ENCODE measurements at regions not wholly inside any gene's neighbourhood (a gene's known extent, or its start where the extent isn't known, plus 50 kb on each side); places are given as distances from the start of the nearest gene placed in this dataset.
"Not testable (repeated sequence)": the region's sequence is repeated elsewhere in the genome, so short reads cannot be mapped to it uniquely, and the experiment has no call there.

DNA sequence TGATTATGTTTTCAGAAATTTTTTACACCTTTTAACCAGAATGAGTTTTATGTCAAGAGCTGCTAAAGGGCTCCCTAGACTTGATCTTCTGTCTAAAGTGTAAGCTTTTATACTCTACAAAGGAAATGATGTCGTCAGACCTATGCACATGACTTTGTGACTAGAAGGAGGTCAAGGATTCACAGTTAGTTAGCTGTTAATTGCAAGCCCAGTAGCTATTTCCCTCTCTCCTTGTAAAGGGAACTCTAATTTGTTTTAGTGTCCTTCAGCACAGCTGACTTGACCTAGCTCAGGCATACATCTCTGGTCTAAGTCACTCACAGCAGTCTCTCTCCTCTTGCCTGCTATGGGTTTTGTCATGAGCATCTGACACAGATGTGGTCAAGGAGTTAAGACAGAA lies 173.5 kb upstream of the NREP start:
- Mint-ChIP-seq H3K4me3 (no peak overlapping the region), H3K4me1 (no peaks in the 10 kb centered on the region), H3K27me3 (no peaks in the 10 kb centered on the region), H3K9me3 (no peaks in the 10 kb centered on the region), H3K27ac (no peak overlapping the region), H3K36me3 (no peaks in the 10 kb centered on the region)
- no peak for ATAC-seq

DNA sequence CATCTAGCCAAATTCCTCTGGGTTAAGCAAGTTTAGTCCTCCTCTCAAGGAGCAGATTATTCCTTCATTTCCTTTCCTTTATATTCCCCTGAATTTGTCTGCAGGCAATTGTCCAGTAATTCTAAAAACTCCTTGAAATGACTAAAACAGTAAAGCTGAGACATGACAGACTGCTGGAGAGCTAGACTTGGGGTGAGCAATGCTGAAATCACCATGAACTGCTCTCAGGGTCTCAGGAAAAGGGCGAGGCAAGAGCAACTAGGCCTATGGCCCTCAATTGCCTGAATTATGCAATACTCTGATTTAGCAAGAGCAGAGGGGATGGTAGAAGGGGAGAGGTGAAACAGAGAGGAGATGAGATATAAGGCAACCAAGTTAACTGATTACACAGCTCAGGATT lies 172.9 kb upstream of the NREP start:
- ATAC-seq = no peak
- Mint-ChIP-seq H3K27ac (no peak overlapping the region), H3K9me3 (no peaks in the 10 kb centered on the region), H3K27me3 (no peaks in the 10 kb centered on the region), H3K4me3 (no peak overlapping the region), H3K36me3 (no peaks in the 10 kb centered on the region), H3K4me1 (no peaks in the 10 kb centered on the region)

DNA sequence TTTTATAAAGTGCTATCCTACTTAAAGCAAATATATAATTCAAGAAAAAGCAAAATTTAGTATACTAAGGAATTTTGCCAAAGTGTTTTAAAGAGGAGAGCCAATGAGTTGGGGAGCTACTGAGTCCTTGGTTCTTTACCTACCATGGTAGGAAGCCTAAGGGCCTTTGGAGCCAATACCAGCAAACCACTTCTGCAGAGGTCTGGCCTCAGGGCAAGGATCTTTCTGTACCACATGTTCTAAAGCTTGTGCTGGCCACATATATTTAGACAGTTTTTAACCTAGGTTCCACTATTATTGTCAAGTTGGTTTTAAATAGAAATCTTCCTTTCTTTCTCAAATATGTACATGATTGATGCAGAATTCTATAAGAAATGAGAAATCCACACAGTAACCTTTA lies 172.3 kb upstream of the NREP start:
- Mint-ChIP-seq H3K4me3 (no peak overlapping the region), H3K27ac (no peak overlapping the region), H3K4me1 (no peaks in the 10 kb centered on the region), H3K36me3 (no peaks in the 10 kb centered on the region), H3K9me3 (no peaks in the 10 kb centered on the region), H3K27me3 (no peaks in the 10 kb centered on the region)
- no peak for ATAC-seq

DNA sequence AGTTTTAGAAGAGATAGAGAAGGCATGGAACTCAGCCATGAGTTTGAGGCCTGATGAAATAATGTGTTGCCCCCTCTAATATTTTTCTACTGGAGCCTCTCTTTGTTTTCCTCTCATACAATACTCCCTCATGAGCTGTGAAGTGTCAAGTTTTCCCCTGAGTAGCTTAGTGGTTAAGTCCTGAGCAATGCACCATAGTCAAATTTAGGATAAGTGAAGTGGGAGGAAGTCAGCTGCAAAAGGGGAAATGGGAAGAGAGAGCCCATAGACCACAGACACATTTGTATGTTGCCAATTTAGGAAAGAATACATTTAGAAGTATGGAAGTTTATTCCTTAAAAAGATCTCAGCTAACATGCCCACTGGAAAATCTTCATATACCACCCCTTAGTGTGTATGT lies 171.5 kb upstream of the NREP start:
- Mint-ChIP-seq H3K9me3 (no peaks in the 10 kb centered on the region), H3K27me3 (no peaks in the 10 kb centered on the region), H3K4me1 (no peaks in the 10 kb centered on the region), H3K27ac (no peak overlapping the region), H3K4me3 (no peak overlapping the region), H3K36me3 (no peaks in the 10 kb centered on the region)
- ATAC-seq = no peak

DNA sequence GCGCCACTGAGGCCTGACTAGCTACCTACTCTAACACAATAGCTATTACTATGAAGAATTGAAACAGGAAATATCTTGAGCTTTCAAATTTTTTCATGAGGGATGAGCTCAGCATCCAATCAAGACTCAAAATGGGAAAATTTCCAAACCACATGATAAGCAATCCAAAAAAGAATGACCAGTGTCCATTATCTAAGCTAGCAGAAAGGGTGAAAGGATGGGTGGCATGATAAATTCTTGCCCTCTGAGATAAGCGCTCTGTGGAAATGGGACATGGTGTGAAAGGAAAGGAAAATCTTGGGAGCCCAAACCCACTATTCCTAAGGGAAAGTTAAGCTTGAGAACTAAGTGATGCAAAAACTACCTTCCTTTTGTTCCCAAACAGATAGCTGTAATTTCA lies 170.2 kb upstream of the NREP start:
- no peaks in the 10 kb centered on the region for H3K4me1 Mint-ChIP-seq
- H3K4me3 Mint-ChIP-seq = no peak overlapping the region
- no peaks in the 10 kb centered on the region for H3K9me3 Mint-ChIP-seq
- H3K36me3 Mint-ChIP-seq = no peaks in the 10 kb centered on the region
- no peak overlapping the region for H3K27ac Mint-ChIP-seq
- no peak for ATAC-seq
- no peaks in the 10 kb centered on the region for H3K27me3 Mint-ChIP-seq

DNA sequence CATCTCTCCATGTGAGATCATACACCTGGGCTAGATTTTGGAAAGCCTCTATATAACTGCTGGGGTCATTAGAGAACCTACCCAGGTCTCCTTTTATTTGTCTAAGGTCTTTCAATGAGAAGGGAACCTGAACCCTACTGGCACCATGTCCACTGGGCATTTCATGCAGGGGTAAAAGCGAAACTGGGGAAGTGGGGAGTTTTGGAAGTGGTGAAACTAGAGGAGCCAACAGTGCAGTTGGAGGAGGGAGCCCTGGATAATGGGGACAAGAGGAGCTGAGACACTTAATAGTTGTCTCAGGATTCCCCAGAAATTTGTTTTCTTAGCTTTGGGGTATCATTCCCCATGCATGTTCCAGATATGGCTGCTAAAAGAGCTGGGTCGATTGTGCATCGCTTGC lies 169.0 kb upstream of the NREP start:
- no peaks in the 10 kb centered on the region for H3K4me1 Mint-ChIP-seq
- no peaks in the 10 kb centered on the region for H3K36me3 Mint-ChIP-seq
- no peak overlapping the region for H3K27ac Mint-ChIP-seq
- no peak for ATAC-seq
- no peak overlapping the region for H3K4me3 Mint-ChIP-seq
- H3K27me3 Mint-ChIP-seq = no peaks in the 10 kb centered on the region
- H3K9me3 Mint-ChIP-seq = no peaks in the 10 kb centered on the region

DNA sequence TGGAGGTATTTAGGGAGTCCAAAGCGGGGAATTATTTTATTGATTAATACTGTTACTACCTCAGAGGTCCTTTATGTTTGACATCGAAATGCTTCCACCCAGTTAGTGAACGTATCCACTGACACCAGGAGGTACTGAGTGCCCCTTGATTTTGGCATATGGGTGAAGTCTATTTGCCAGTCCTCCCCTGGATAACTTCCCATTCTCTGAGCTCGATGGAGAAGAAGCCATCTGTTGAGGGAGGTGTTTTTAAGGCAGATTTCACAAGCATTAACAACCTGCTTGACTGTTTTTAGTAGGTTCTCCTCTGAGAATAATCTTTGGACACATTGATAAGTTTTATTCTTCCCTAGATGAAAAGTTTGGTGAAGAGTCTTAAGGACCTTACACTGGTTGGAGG lies 165.3 kb upstream of the NREP start:
- Mint-ChIP-seq H3K27ac (no peak overlapping the region), H3K9me3 (peaks cover 11% of the 10 kb centered on the region), H3K4me1 (no peaks in the 10 kb centered on the region), H3K36me3 (no peaks in the 10 kb centered on the region), H3K27me3 (no peaks in the 10 kb centered on the region), H3K4me3 (no peak overlapping the region)
- peak; percentile 21 for ATAC-seq

DNA sequence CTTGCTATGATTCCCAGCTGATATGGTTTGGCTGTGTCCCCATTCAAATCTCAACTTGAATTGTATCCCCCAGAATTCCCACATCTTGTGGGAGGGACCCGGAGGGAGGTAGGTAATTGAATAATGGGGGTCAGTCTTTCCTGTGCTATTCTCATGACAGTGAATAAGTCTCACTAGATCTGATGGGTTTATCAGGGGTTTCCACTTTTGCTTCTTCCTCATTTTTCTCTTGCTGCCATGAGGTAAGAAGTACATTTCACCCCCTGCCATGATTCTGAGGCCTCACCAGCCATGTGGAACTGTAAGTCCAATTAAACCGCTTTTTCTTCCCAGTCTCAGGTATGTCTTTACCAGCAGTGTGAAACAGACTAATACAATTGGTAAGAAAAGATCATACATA lies 164.7 kb upstream of the NREP start:
- not testable (repeated sequence) for ATAC-seq, H3K27me3 Mint-ChIP-seq, H3K4me1 Mint-ChIP-seq, H3K4me3 Mint-ChIP-seq, H3K27ac Mint-ChIP-seq, H3K36me3 Mint-ChIP-seq
- H3K9me3 Mint-ChIP-seq = peaks cover 11% of the 10 kb centered on the region

DNA sequence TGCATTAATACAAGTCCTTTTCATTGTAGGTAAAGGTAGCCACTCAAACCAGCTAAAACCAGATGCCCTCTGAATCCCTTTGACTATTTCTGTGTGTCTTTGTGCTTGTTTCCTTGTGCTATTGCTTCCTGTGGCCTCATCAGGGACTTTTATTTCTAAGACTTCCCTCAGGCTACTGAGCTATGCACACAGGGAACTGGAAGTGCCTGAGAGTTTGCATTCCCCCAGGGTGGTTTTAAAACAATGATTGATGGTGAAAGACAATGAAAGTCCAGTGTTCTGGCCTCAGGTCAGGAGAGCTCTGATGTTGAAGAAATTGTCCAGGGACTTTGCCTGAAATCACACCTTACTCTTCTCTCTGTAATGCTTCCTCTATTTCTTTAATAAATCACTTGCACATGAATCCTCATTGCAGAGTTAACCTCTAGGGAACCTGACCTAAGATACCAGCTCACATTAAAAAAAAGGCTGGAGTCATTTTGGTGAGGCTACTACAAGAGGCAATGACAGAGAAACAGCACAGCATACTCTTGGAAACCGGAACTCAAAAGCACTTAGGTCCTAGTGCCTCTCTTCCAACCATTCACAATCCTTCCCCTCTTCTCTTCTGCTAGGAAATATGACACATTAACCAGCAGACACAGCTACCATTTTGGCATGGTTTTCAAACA lies 158.1 kb upstream of the NREP start:
- no peak for ATAC-seq
- no peaks in the 10 kb centered on the region for H3K4me1 Mint-ChIP-seq
- no peak overlapping the region for H3K4me3 Mint-ChIP-seq
- no peaks in the 10 kb centered on the region for H3K27me3 Mint-ChIP-seq
- H3K36me3 Mint-ChIP-seq = no peaks in the 10 kb centered on the region
- peaks cover 11% of the 10 kb centered on the region for H3K9me3 Mint-ChIP-seq
- no peak overlapping the region for H3K27ac Mint-ChIP-seq

DNA sequence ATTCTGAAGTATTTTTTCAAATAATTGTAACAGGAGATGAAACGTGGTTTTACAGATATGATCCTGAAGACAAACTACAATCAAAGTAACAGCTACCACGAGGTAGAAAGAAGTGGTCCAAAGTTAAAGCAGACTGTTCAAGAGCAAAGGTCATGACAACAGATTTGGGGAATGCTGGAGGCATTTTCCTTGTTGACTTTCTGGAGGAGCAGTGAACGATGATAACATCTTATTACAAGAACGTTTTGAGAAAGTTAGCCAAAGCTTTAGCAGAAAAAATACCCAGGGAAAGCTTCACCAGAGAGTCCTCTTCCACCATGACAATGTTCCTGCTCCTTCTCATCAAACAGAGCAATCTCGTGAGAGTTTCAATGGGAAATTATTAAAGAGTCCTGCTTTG lies 145.4 kb upstream of the NREP start:
- Mint-ChIP-seq H3K9me3 (peaks cover 17% of the 10 kb centered on the region), H3K4me1 (no peaks in the 10 kb centered on the region), H3K36me3 (peaks cover 6% of the 10 kb centered on the region), H3K27me3 (no peaks in the 10 kb centered on the region), H3K27ac (no peak overlapping the region), H3K4me3 (no peak overlapping the region)
- no peak for ATAC-seq

DNA sequence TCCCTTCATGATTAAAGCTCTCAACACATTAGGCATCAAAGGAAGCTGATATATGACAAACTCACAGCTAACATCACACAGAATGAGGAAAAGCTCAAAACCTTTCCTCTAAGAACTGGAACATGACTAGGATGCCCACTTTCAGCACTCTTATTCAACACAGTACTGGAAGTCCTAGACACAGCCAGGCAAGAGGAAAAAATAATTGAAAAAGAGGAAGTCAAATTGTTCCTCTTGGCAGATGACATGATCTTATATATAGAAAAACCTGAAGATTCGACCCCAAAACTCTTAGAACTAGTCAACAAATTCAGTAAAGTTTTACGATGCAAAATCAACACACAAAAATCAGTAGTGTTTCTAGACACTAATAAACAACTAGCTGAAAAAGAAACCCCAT lies 144.3 kb upstream of the NREP start:
- H3K36me3 Mint-ChIP-seq = peaks cover 6% of the 10 kb centered on the region
- no peak for ATAC-seq
- no peak overlapping the region for H3K4me3 Mint-ChIP-seq
- H3K4me1 Mint-ChIP-seq = no peaks in the 10 kb centered on the region
- no peaks in the 10 kb centered on the region for H3K27me3 Mint-ChIP-seq
- peaks cover 18% of the 10 kb centered on the region for H3K9me3 Mint-ChIP-seq
- no peak overlapping the region for H3K27ac Mint-ChIP-seq

DNA sequence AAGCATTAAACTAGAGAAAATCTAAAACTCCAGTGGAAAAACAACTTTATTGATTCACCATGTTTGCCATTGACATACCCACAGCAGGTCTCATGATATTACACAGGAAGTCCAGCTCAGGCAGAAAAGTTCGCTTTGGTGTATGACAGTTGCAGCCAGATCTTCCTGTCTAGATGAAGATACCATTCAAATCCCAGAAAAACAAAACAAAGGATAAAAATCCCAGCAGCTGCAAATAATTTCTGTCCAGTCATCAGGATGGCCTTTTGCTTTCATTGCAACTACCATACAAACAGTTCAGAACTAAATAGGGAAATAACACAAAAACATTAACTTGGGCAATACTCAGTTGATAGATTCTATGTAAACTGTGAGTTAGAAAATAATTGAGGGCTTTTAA lies 136.0 kb upstream of the NREP start:
- Mint-ChIP-seq H3K27me3 (no peaks in the 10 kb centered on the region), H3K9me3 (peaks cover 25% of the 10 kb centered on the region), H3K4me3 (no peak overlapping the region), H3K4me1 (no peaks in the 10 kb centered on the region), H3K27ac (no peak overlapping the region), H3K36me3 (no peaks in the 10 kb centered on the region)
- no peak for ATAC-seq

DNA sequence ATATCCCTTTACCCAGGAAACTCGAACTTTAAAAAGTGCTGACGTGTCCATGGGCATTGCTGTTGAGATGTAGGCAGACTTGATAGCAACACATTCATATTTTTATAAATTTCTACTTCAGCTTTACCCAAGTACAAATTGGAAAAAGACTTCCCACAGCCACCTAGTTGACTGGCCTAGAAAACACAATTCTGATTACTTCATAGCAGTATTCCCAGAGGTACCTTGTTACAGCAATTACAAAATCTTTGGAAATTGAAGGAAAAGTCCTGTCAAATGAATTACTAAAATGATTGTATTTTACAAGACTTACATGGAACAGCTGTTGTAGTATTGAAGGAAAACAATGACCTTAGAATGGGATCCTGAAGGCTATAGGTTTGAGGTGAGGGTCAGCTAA lies 130.7 kb upstream of the NREP start:
- ATAC-seq = no peak
- Mint-ChIP-seq H3K4me3 (no peak overlapping the region), H3K27me3 (no peaks in the 10 kb centered on the region), H3K36me3 (no peaks in the 10 kb centered on the region), H3K4me1 (no peaks in the 10 kb centered on the region), H3K27ac (no peak overlapping the region), H3K9me3 (peaks cover 23% of the 10 kb centered on the region)

DNA sequence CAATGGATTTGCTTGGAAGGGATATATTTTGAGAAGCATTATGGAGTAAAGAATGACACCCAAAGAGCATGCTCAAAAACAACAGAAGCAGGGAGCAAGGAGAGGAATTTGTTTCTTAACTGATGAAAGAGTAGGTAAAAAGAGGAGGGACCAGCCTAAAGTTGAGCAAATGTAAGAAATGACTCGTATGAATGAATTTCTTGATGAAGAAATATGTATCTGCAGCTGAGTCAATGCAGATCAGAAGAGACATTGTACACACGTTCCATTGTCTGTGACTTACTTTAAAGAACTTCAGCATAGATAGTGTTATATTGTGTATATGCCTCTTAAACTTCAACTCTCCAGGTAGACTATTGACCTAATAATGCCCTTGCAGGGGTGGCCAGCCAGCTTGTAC lies 112.7 kb upstream of the NREP start:
- no peak for ATAC-seq
- Mint-ChIP-seq H3K4me1 (no peaks in the 10 kb centered on the region), H3K36me3 (no peaks in the 10 kb centered on the region), H3K9me3 (peaks cover 4% of the 10 kb centered on the region), H3K4me3 (no peak overlapping the region), H3K27me3 (no peaks in the 10 kb centered on the region), H3K27ac (no peak overlapping the region)

DNA sequence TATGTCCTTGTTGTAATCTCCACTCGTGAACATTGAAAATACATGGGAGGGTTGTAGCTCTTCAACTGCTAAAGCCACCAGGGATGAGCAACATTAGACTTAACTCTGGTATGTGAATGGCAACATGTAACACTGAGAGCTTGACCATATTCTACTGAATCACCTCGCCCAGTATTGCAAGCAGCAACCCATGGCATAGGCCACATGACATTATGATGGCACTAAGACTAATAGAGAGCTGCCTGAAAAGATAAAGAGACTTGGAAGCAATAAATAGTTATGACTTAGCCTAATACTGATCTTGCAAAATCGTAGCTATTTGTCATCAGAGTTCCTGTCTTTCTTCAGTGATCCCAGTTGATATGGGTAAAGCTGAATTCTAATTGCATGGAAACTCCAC lies 108.4 kb upstream of the NREP start:
- no peak for ATAC-seq
- no peaks in the 10 kb centered on the region for H3K27me3 Mint-ChIP-seq
- peaks cover 4% of the 10 kb centered on the region for H3K9me3 Mint-ChIP-seq
- H3K4me3 Mint-ChIP-seq = no peak overlapping the region
- no peak overlapping the region for H3K27ac Mint-ChIP-seq
- no peaks in the 10 kb centered on the region for H3K4me1 Mint-ChIP-seq
- no peaks in the 10 kb centered on the region for H3K36me3 Mint-ChIP-seq

DNA sequence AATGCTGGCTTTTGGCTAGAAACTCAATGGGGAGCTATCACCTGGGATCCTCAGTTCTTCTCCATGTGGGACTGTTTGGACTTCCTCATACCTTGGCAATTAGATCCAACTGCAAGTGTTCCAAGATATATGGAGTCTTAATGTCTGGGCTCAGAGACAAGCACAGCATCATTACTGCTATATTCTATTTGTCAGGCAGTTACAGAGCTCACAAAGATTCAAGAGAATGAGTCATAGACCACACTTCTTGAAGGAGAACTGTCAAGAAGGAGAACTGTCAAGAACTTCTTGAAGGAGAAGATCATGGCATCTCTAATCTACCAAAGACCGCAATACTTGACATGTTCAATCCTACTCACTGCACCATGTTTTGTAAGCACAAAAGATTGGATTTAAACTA lies 106.8 kb upstream of the NREP start:
- ATAC-seq = no peak
- no peak overlapping the region for H3K27ac Mint-ChIP-seq
- peaks cover 4% of the 10 kb centered on the region for H3K9me3 Mint-ChIP-seq
- H3K4me1 Mint-ChIP-seq = no peaks in the 10 kb centered on the region
- H3K36me3 Mint-ChIP-seq = no peaks in the 10 kb centered on the region
- no peaks in the 10 kb centered on the region for H3K27me3 Mint-ChIP-seq
- no peak overlapping the region for H3K4me3 Mint-ChIP-seq

All from stimulated activated memory B cell treated with anti-CD40 and anti-IgM and Interleukin-4, amounts not matched to agents 10 μg/mL and 1 μg/mL and 100 μg/mL, for 72 hours (primary cell).